AG04450 (cell line): ENCODE measurements at regions not wholly inside any gene's neighbourhood (a gene's known extent, or its start where the extent isn't known, plus 50 kb on each side); places are given as distances from the start of the nearest gene placed in this dataset.

Experiments
- CTCF ChIA-PET: fragments of 300-600, 350-600 bp; formaldehyde crosslinking; extraction: SDS; loops from one replicate; lab custom pipeline; 2022; ENCODE audit warnings: antibody characterized with exemption, inconsistent platforms; lab: Charles Lee
- POLR2A ChIA-PET: fragments of 350-600 bp; formaldehyde crosslinking; extraction: SDS; loops from one replicate; lab custom pipeline; 2021; ENCODE audit warnings: antibody characterized with exemption, inconsistent platforms; lab: Yijun Ruan, JAX
- DNase-seq: peaks from one replicate; pipeline ENCODE4 v3.0.0-alpha.2; 2011; ENCODE audit warnings: low read depth, low spot score
- H3K27ac ChIP-seq: one replicate; pipeline ENCODE4 v1.5.1; 2012; ENCODE audit warnings: low read depth, low read length, control low read depth
- H3K27me3 ChIP-seq: one replicate; pipeline ENCODE4 v1.6.0; 2012; ENCODE audit warnings: low read length; ENCODE audit not compliant: control insufficient read depth, insufficient read depth
- H3K4me3 ChIP-seq: 2 replicates; pipeline ENCODE4 v1.5.1; 2011; ENCODE audit warnings: mild to moderate bottlenecking, low read depth, low read length, control low read depth
- H3K9me3 ChIP-seq: 2 replicates; pipeline ENCODE4 v1.5.1; 2012; ENCODE audit warnings: low read length; ENCODE audit not compliant: control insufficient read depth, insufficient read depth
- TF ChIP-seq, protein P1 (sequence below): IDR thresholded peaks from 2 replicates; pipeline ENCODE4 v1.5.1; 2011; ENCODE audit warnings: low read depth, low read length, control low read depth, inconsistent platforms

- H3K27me3 ChIP-seq = no peaks in the 10 kb centered on the region
- peaks cover 35% of the 10 kb centered on the region for H3K9me3 ChIP-seq
- no peak overlapping the region for H3K4me3 ChIP-seq
- ChIA-PET CTCF (no interaction called here), POLR2A (no interaction called here)
- TF ChIP-seq, protein P1, sequence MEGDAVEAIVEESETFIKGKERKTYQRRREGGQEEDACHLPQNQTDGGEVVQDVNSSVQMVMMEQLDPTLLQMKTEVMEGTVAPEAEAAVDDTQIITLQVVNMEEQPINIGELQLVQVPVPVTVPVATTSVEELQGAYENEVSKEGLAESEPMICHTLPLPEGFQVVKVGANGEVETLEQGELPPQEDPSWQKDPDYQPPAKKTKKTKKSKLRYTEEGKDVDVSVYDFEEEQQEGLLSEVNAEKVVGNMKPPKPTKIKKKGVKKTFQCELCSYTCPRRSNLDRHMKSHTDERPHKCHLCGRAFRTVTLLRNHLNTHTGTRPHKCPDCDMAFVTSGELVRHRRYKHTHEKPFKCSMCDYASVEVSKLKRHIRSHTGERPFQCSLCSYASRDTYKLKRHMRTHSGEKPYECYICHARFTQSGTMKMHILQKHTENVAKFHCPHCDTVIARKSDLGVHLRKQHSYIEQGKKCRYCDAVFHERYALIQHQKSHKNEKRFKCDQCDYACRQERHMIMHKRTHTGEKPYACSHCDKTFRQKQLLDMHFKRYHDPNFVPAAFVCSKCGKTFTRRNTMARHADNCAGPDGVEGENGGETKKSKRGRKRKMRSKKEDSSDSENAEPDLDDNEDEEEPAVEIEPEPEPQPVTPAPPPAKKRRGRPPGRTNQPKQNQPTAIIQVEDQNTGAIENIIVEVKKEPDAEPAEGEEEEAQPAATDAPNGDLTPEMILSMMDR = no peak
- no peak overlapping the region for H3K27ac ChIP-seq
- DNase-seq = no peak
Observed at GRCh38 chr7:156445997-156446761, 194.4 kb upstream of the RNF32 start.

DNA sequence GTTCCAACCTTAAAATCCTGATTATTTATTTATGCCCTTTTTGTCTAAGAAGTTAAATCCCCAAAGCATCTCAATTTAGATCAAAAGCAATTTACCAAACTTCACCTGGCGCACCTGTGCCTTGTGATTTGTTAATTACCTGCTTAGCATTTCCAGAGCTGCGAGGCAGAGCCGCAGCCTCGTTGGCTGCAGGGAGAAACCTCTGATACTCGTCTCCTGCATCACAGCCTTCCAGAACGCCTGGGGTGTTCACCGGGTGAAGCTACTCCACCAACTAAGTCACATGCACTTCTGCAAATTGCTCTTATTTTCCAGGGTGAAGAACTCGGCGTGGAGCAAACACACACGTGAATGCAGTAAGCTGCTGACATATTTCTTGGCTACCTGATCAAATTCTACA is 198.1 kb upstream of the RNF32 start:
- Histone ChIP-seq H3K4me3 (no peak overlapping the region), H3K9me3 (peaks cover 57% of the 10 kb centered on the region), H3K27ac (no peak overlapping the region), H3K27me3 (no peaks in the 10 kb centered on the region)
- ChIA-PET CTCF (no interaction called here), POLR2A (no interaction called here)
- TF ChIP-seq, protein P1 = no peak
- DNase-seq = no peak

- Histone ChIP-seq H3K9me3 (peaks cover 51% of the 10 kb centered on the region), H3K27ac (no peak overlapping the region), H3K27me3 (no peaks in the 10 kb centered on the region), H3K4me3 (no peak overlapping the region)
- DNase-seq = no peak
- TF ChIP-seq, protein P1 = no peak
- POLR2A ChIA-PET = no interaction called here
- CTCF ChIA-PET = no interaction called here
Observed at GRCh38 chr7:156440456-156440855, 200.1 kb upstream of the RNF32 start.

GRCh38 chr7:156438011-156438410 is 202.6 kb upstream of the RNF32 start:
- DNase-seq = no peak
- ChIA-PET POLR2A (no interaction called here), CTCF (no interaction called here)
- TF ChIP-seq, protein P1 = no peak
- Histone ChIP-seq H3K27ac (no peak overlapping the region), H3K9me3 (peaks cover 51% of the 10 kb centered on the region), H3K4me3 (no peak overlapping the region), H3K27me3 (no peaks in the 10 kb centered on the region)

DNA sequence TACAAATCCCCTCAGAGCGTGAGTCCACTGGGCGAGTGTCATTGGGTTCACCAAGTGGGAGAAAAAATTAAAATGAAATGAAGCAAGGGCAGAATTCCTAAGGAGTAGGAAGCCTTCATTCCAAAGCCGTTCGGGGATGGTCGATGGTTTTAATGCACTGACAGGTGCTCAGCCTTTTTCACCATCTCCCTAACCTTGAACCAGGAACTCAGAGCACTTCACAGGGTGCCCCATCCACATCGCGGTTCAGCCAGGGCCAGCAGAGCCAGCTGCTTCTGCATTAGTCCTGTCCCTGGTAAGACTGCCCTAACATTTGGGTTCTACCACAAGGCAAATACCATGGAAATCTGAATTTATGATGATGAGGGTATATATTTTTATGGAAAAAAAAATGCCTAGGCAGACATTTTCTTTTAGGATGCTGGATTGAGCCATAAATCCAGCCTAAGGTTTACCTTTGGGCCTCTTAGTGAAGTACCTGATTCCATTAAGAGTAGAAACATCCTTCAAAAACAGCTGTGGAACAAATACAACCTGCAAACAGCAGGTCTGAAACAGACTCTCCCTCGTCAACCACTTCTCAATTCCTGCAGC is 203.5 kb upstream of the RNF32 start:
- ChIA-PET CTCF (no interaction called here), POLR2A (no interaction called here)
- H3K9me3 ChIP-seq = peaks cover 55% of the 10 kb centered on the region
- H3K4me3 ChIP-seq = no peak overlapping the region
- H3K27ac ChIP-seq = no peak overlapping the region
- DNase-seq = no peak
- TF ChIP-seq, protein P1 = no peak
- no peaks in the 10 kb centered on the region for H3K27me3 ChIP-seq
